Transverse colon (tissue), 4 donors: ENCODE measurements at regions not wholly inside any gene's neighbourhood (a gene's known extent, or its start where the extent isn't known, plus 50 kb on each side); places are given as distances from the start of the nearest gene placed in this dataset.

Experiments used
- DNase-seq: peaks from one replicate; pipeline ENCODE4 v3.0.0-alpha.2; 2019
- H3K27ac ChIP-seq, 4 donors: fragments of 200-600 bp; sonication (generic); 2 replicates each; pipeline ENCODE4 v1.5.1; 2016 to 2018; ENCODE audit warnings: inconsistent platforms in 4 of 4
- H3K27me3 ChIP-seq: fragments of 200-600 bp; sonication (generic); 2 replicates; pipeline ENCODE4 v1.5.1; 2017; ENCODE audit warnings: inconsistent platforms
- H3K36me3 ChIP-seq, 4 donors: fragments of 200-600 bp; sonication (generic); 2 replicates each; pipeline ENCODE4 v1.5.1; 2017 to 2019; ENCODE audit warnings: inconsistent platforms in 4 of 4
- H3K4me1 ChIP-seq, 4 donors: fragments of 200-600 bp; sonication (generic); 2 replicates each; pipeline ENCODE4 v1.5.1; 2017 to 2020; ENCODE audit warnings: inconsistent platforms in 4 of 4
- H3K4me3 ChIP-seq, 4 donors: fragments of 200-600 bp; sonication (generic); 1 replicate in 1 of 4; 2 replicates in 3 of 4; pipeline versions ENCODE4 v1.5.1 to v1.6.1; 2017 to 2019; ENCODE audit warnings: inconsistent platforms in 4 of 4
- H3K9me3 ChIP-seq, 2 donors: fragments of 200-600 bp; sonication (generic); 2 replicates each; pipeline ENCODE4 v1.5.1; 2017 to 2019; ENCODE audit warnings: inconsistent platforms in 2 of 2
- CTCF ChIP-seq, 5 experiments: fragments of 200-600 bp in 3 of 5; fragments of 450-650 bp in 2 of 5; sonication (generic) in 3 of 5; IDR thresholded peaks; 1 replicate in 2 of 5; 2 replicates in 3 of 5; pipeline ENCODE4 v1.5.1; 2016 to 2017; ENCODE audit warnings: antibody characterized with exemption in 5 of 5, inconsistent platforms in 3 of 5, mild to moderate bottlenecking in 2 of 5, moderate library complexity in 1 of 5
- EP300 ChIP-seq: sonication (generic); formaldehyde crosslinking; IDR thresholded peaks from one replicate; pipeline ENCODE4 v1.6.1; 2017; ENCODE audit warnings: antibody characterized with exemption, low read depth
- POLR2A ChIP-seq: fragments of 450-650 bp; IDR thresholded peaks from one replicate; pipeline ENCODE4 v1.6.1; 2016; ENCODE audit warnings: antibody characterized with exemption, mild to moderate bottlenecking, moderate library complexity
- POLR2AphosphoS5 ChIP-seq, 3 donors: sonication (generic); formaldehyde crosslinking; IDR thresholded peaks; one replicate each; pipeline ENCODE4 v1.6.1; 2016; ENCODE audit warnings: antibody characterized with exemption in 3 of 3
- WGBS, 2 donors: methylation state at CpG; one replicate each; pipeline ENCODE4 v1.1.5; 2018; ENCODE audit warnings: low coverage in 1 of 2; 5-methylcytosine and 5-hydroxymethylcytosine counted together
- in situ Hi-C, 4 donors: fragments of 200-750 bp; cut with MboI; loops; one replicate each; pipeline versions ENCODE4 v1.15.0 to v1.15.1; 2017; ENCODE audit warnings: low sequenced_read_pairs in 3 of 4, low pct_ligation_motif_present in 1 of 4, low pct_unique_long_range_greater_than_20kb in 1 of 4
- intact Hi-C: fragments of 100-400 bp; cut with DNase I; formaldehyde crosslinking; loops from one replicate; pipeline ENCODE4 v1.15.1; 2023; ENCODE audit warnings: low total_unique reads

GRCh38 chr2:122213312-122213711 is 457.9 kb downstream of the TSN start:
- 85% methylated on average over 4 of the region's 4 CpGs; no CpG with 5 or more reads in 1 of the 2 donors for WGBS, 2 donors
- H3K4me1 ChIP-seq = no peaks in the 10 kb centered on the region
- TF ChIP-seq POLR2AphosphoS5 (IDR thresholded peaks at IDR 0.05) (no peak), EP300 (no peak), CTCF (IDR thresholded peaks at IDR 0.05) (no peak), POLR2A (no peak)
- in situ Hi-C loops (no loop called here), intact Hi-C loops (no loop called here)
- no peak for DNase-seq
- H3K27ac ChIP-seq = no peak overlapping the region
- H3K4me3 ChIP-seq = no peak overlapping the region
- H3K36me3 ChIP-seq = no peaks in the 10 kb centered on the region
- no peaks in the 10 kb centered on the region for H3K9me3 ChIP-seq
- no peaks in the 10 kb centered on the region for H3K27me3 ChIP-seq

GRCh38 chr2:122216071-122216470 is 460.6 kb downstream of the TSN start:
- no peak overlapping the region for H3K4me3 ChIP-seq
- no peaks in the 10 kb centered on the region for H3K27me3 ChIP-seq
- no peaks in the 10 kb centered on the region for H3K9me3 ChIP-seq
- no peaks in the 10 kb centered on the region for H3K4me1 ChIP-seq
- no peak for DNase-seq
- H3K27ac ChIP-seq = no peak overlapping the region
- H3K36me3 ChIP-seq = no peaks in the 10 kb centered on the region
- TF ChIP-seq POLR2AphosphoS5 (IDR thresholded peaks at IDR 0.05) = no peak
- TF ChIP-seq EP300 = no peak
- TF ChIP-seq CTCF (IDR thresholded peaks at IDR 0.05) = no peak
- in situ Hi-C loops (no loop called here), intact Hi-C loops (no loop called here)

- in situ Hi-C loops = no loop called here
- intact Hi-C loops = no loop called here
- Histone ChIP-seq H3K4me3 (no peak overlapping the region), H3K27me3 (no peaks in the 10 kb centered on the region), H3K27ac (no peak overlapping the region), H3K4me1 (no peaks in the 10 kb centered on the region), H3K9me3 (no peaks in the 10 kb centered on the region), H3K36me3 (no peaks in the 10 kb centered on the region)
- 83 to 90% methylated on average over 4 of the region's 4 CpGs for WGBS, 2 donors
- DNase-seq = no peak
- TF ChIP-seq EP300 (no peak), POLR2AphosphoS5 (IDR thresholded peaks at IDR 0.05) (no peak), POLR2A (no peak), CTCF (IDR thresholded peaks at IDR 0.05) (no peak)
These were observed 461.4 kb downstream of the TSN start for GRCh38 chr2:122216901-122217300.

- Histone ChIP-seq H3K27me3 (no peaks in the 10 kb centered on the region), H3K9me3 (no peaks in the 10 kb centered on the region), H3K27ac (no peak overlapping the region), H3K4me1 (no peaks in the 10 kb centered on the region), H3K36me3 (no peaks in the 10 kb centered on the region), H3K4me3 (no peak overlapping the region)
- 71 to 86% methylated on average over 5 to 8 of the region's 8 CpGs for WGBS, 2 donors
- in situ Hi-C loops (no loop called here), intact Hi-C loops (no loop called here)
- no peak for TF ChIP-seq EP300
- TF ChIP-seq POLR2AphosphoS5 (IDR thresholded peaks at IDR 0.05) = no peak
- TF ChIP-seq CTCF (IDR thresholded peaks at IDR 0.05) = no peak
- no peak for TF ChIP-seq POLR2A
- no peak for DNase-seq
These were observed 463.1 kb downstream of the TSN start for GRCh38 chr2:122218596-122218995.
